ENCODE measurements at regions not wholly inside any gene's neighbourhood (a gene's known extent, or its start where the extent isn't known, plus 50 kb on each side); places are given as distances from the start of the nearest gene placed in this dataset.

DNA sequence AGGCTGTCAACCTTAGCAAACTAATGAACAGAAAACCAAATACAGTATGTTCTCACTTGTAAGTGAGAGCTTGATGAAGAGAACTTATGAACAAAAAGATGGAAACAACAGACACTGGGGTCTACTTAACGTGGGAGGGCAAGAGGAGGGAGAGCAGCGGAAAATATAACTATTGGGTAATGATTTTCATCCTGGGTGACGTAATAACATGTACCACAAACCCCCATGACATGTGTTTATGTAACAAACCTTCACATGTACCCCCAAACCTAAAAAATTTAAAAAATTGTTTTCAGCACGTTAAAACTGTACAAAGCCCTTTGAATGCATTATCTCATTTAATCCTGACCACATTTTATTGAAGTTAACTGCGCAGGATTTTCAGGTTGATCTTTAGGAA, 64.9 kb upstream of the RBMS1 start:
- Histone ChIP-seq H3K4me3 (ENCODE audit: low read length in 3 of 3) (no peak overlapping the region), H3K36me3 (ENCODE audit: control insufficient read depth in 2 of 3, insufficient read depth in 3 of 3, low read length in 3 of 3) (no peaks in the 10 kb centered on the region), H3K27ac (ENCODE audit: low read depth in 2 of 2, low read length in 2 of 2) (no peak overlapping the region), H3K9me3 (ENCODE audit: control insufficient read depth in 2 of 3, insufficient read depth in 1 of 3, low read length in 3 of 3) (no peaks in the 10 kb centered on the region), H3K4me1 (ENCODE audit: control insufficient read depth in 2 of 3, insufficient read depth in 2 of 3, low read depth in 1 of 3, low read length in 3 of 3) (no peaks in the 10 kb centered on the region), H3K9ac (ENCODE audit: low read length in 3 of 3) (no peak overlapping the region), H3K27me3 (ENCODE audit: control insufficient read depth, insufficient read depth, low read length) (no peaks in the 10 kb centered on the region)
- DNase-seq, result no peak
- no peak for FAIRE-seq
- TF ChIP-seq, protein P1, sequence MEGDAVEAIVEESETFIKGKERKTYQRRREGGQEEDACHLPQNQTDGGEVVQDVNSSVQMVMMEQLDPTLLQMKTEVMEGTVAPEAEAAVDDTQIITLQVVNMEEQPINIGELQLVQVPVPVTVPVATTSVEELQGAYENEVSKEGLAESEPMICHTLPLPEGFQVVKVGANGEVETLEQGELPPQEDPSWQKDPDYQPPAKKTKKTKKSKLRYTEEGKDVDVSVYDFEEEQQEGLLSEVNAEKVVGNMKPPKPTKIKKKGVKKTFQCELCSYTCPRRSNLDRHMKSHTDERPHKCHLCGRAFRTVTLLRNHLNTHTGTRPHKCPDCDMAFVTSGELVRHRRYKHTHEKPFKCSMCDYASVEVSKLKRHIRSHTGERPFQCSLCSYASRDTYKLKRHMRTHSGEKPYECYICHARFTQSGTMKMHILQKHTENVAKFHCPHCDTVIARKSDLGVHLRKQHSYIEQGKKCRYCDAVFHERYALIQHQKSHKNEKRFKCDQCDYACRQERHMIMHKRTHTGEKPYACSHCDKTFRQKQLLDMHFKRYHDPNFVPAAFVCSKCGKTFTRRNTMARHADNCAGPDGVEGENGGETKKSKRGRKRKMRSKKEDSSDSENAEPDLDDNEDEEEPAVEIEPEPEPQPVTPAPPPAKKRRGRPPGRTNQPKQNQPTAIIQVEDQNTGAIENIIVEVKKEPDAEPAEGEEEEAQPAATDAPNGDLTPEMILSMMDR (IDR thresholded peaks at IDR 0.05; ENCODE audit: borderline replicate concordance, extremely low read depth, insufficient read depth), result no peak
- intact Hi-C loops (cut with DNase I), result no loop called here

DNA sequence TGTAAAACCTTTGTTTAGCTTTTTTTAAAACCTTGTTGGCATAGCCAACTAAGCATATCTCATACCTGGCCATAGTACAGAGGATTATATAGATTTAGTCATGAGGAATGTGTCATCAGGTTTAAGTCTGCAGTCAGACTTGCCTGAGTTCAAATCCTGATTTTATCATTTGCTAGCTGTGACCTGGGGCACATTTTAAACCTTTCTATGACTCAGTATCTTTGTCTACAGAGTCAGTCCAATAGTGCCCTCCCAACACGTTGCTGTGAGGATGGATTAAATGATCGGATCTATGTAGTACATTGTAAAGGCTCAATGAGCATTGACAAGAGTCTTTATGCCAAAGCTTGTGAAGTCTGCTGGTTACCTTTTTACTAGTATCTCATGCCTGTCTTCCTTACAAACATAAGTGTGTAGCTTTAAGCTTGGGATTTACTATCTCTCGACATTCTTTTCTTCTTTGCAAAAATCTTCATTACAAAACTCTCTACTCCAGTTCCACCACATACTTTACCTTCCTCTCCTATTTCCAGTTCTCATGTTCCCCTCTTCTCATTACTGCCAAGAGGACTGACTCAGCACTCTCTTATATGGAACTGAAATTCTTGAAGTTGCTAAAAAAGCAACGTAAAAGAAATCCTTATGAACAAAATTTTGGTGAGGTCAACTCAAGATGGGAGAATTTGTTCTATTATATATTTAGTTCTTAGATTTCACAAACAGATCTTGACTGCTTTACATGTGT, 68.1 kb upstream of the RBMS1 start:
- TF ChIP-seq, protein P1 (IDR thresholded peaks at IDR 0.05; ENCODE audit: borderline replicate concordance, extremely low read depth, insufficient read depth), result no peak
- Histone ChIP-seq H3K9ac (ENCODE audit: low read length in 3 of 3) (no peak overlapping the region), H3K36me3 (ENCODE audit: control insufficient read depth in 2 of 3, insufficient read depth in 3 of 3, low read length in 3 of 3) (no peaks in the 10 kb centered on the region), H3K4me3 (ENCODE audit: low read length in 3 of 3) (no peak overlapping the region), H3K9me3 (ENCODE audit: control insufficient read depth in 2 of 3, insufficient read depth in 1 of 3, low read length in 3 of 3) (no peaks in the 10 kb centered on the region), H3K4me1 (ENCODE audit: control insufficient read depth in 2 of 3, insufficient read depth in 2 of 3, low read depth in 1 of 3, low read length in 3 of 3) (no peaks in the 10 kb centered on the region), H3K27me3 (ENCODE audit: control insufficient read depth, insufficient read depth, low read length) (no peaks in the 10 kb centered on the region), H3K27ac (ENCODE audit: low read depth in 2 of 2, low read length in 2 of 2) (no peak overlapping the region)
- DNase-seq (no peak), FAIRE-seq (no peak)
- intact Hi-C loops (cut with DNase I), result no loop called here

DNA sequence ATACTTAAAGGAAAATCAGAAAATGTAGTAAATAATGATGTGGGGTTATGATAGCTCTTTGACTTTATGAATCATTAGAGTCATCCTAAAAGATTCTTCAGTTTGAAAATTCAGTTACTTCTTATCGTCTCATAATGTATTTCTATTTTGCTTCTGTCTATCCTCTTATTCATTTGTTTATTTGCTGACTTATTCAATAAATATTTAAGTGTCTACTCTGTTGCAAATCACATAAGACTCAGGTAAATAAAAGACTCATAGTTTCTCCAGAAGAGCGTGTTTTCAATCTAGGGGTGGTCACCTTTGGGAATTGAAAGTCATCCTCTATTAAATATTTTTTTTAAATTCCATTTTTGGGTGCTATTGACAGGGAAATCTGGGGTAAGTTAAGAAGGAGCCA, 69.1 kb upstream of the RBMS1 start:
- TF ChIP-seq, protein P1 (IDR thresholded peaks at IDR 0.05; ENCODE audit: borderline replicate concordance, extremely low read depth, insufficient read depth), result no peak
- Histone ChIP-seq H3K4me1 (ENCODE audit: control insufficient read depth in 2 of 3, insufficient read depth in 2 of 3, low read depth in 1 of 3, low read length in 3 of 3) (no peaks in the 10 kb centered on the region), H3K36me3 (ENCODE audit: control insufficient read depth in 2 of 3, insufficient read depth in 3 of 3, low read length in 3 of 3) (no peaks in the 10 kb centered on the region), H3K9me3 (ENCODE audit: control insufficient read depth in 2 of 3, insufficient read depth in 1 of 3, low read length in 3 of 3) (no peaks in the 10 kb centered on the region), H3K9ac (ENCODE audit: low read length in 3 of 3) (no peak overlapping the region), H3K4me3 (ENCODE audit: low read length in 3 of 3) (no peak overlapping the region), H3K27me3 (ENCODE audit: control insufficient read depth, insufficient read depth, low read length) (no peaks in the 10 kb centered on the region), H3K27ac (ENCODE audit: low read depth in 2 of 2, low read length in 2 of 2) (no peak overlapping the region)
- FAIRE-seq, result no peak
- intact Hi-C loops (cut with DNase I), result no loop called here
- DNase-seq, result no peak

GRCh38 chr2:160564591-160564990, 71.0 kb upstream of the RBMS1 start:
- Histone ChIP-seq H3K27ac (ENCODE audit: low read depth in 2 of 2, low read length in 2 of 2) (no peak overlapping the region), H3K9ac (ENCODE audit: low read length in 3 of 3) (no peak overlapping the region), H3K9me3 (ENCODE audit: control insufficient read depth in 2 of 3, insufficient read depth in 1 of 3, low read length in 3 of 3) (no peaks in the 10 kb centered on the region), H3K36me3 (ENCODE audit: control insufficient read depth in 2 of 3, insufficient read depth in 3 of 3, low read length in 3 of 3) (no peaks in the 10 kb centered on the region), H3K27me3 (ENCODE audit: control insufficient read depth, insufficient read depth, low read length) (no peaks in the 10 kb centered on the region), H3K4me1 (ENCODE audit: control insufficient read depth in 2 of 3, insufficient read depth in 2 of 3, low read depth in 1 of 3, low read length in 3 of 3) (no peaks in the 10 kb centered on the region), H3K4me3 (ENCODE audit: low read length in 3 of 3) (no peak overlapping the region)
- FAIRE-seq (no peak), DNase-seq (no peak)
- intact Hi-C loops (cut with DNase I), result no loop called here
- TF ChIP-seq, protein P1 (IDR thresholded peaks at IDR 0.05; ENCODE audit: borderline replicate concordance, extremely low read depth, insufficient read depth), result no peak
